Astrocyte (in vitro differentiated cells and primary cell): ENCODE measurements at regions not wholly inside any gene's neighbourhood (a gene's known extent, or its start where the extent isn't known, plus 50 kb on each side); places are given as distances from the start of the nearest gene placed in this dataset.

ENCODE experiments used
- DNase-seq: peaks from one replicate; pipeline ENCODE4 v3.0.0-alpha.2; 2010; ENCODE audit warnings: low read depth
- FAIRE-seq: peaks from 2 replicates; lab custom pipeline; 2011; peaks lifted over from hg19 to GRCh38; lab: Jason Lieb, UNC
- H2AFZ ChIP-seq: 2 replicates; pipeline ENCODE4 v1.6.0; 2012; ENCODE audit warnings: low read depth, low read length, inconsistent platforms
- H3K27ac ChIP-seq: 2 replicates; pipeline ENCODE4 v1.5.1; 2011; ENCODE audit warnings: low read depth, low read length, inconsistent platforms
- H3K27me3 ChIP-seq: 2 replicates; pipeline ENCODE4 v1.6.0; 2011; ENCODE audit warnings: low read length, inconsistent platforms; ENCODE audit not compliant: insufficient read depth
- H3K36me3 ChIP-seq: 2 replicates; pipeline ENCODE4 v1.5.1; 2011; ENCODE audit warnings: low read length, inconsistent platforms; ENCODE audit not compliant: insufficient read depth
- H3K4me1 ChIP-seq: 2 replicates; pipeline ENCODE4 v1.5.1; 2011; ENCODE audit warnings: low read length, inconsistent platforms; ENCODE audit not compliant: insufficient read depth
- H3K4me2 ChIP-seq: 2 replicates; pipeline ENCODE4 v1.6.0; 2012; ENCODE audit warnings: low read length, inconsistent platforms
- H3K4me3 ChIP-seq: 2 replicates; pipeline ENCODE4 v1.5.1; 2011; ENCODE audit warnings: low read depth, mild to moderate bottlenecking, low read length, inconsistent platforms; ENCODE audit not compliant: insufficient read depth
- H3K79me2 ChIP-seq: 2 replicates; pipeline ENCODE4 v1.6.0; 2012; ENCODE audit warnings: mild to moderate bottlenecking, low read length, inconsistent platforms; ENCODE audit not compliant: insufficient read depth
- H3K9ac ChIP-seq: 2 replicates; pipeline ENCODE4 v1.6.0; 2012; ENCODE audit warnings: mild to moderate bottlenecking, low read length, inconsistent platforms
- H3K9me3 ChIP-seq: 2 replicates; pipeline ENCODE4 v1.5.1; 2012; ENCODE audit warnings: low read depth, mild to moderate bottlenecking, low read length, inconsistent platforms; ENCODE audit not compliant: insufficient read depth
- H4K20me1 ChIP-seq: 2 replicates; pipeline ENCODE4 v1.6.0; 2012; ENCODE audit warnings: low read length, inconsistent platforms; ENCODE audit not compliant: insufficient read depth
- H3K27ac Mint-ChIP-seq: one replicate; pipeline ENCODE4 v1.8.0; 2021; ENCODE audit warnings: mild to moderate bottlenecking, mixed read lengths; ENCODE audit not compliant: unreplicated experiment
- H3K27me3 Mint-ChIP-seq: one replicate; pipeline ENCODE4 v1.8.0; 2021; ENCODE audit warnings: low read depth, mixed read lengths; ENCODE audit not compliant: unreplicated experiment
- H3K36me3 Mint-ChIP-seq: one replicate; pipeline ENCODE4 v1.8.0; 2021; ENCODE audit warnings: low read depth, mixed read lengths; ENCODE audit not compliant: unreplicated experiment
- H3K4me1 Mint-ChIP-seq: one replicate; pipeline ENCODE4 v1.8.0; 2021; ENCODE audit warnings: low read depth, mixed read lengths; ENCODE audit not compliant: unreplicated experiment
- H3K4me3 Mint-ChIP-seq: one replicate; pipeline ENCODE4 v1.8.0; 2021; ENCODE audit warnings: mild to moderate bottlenecking, moderate library complexity, mixed read lengths; ENCODE audit not compliant: unreplicated experiment
- H3K9me3 Mint-ChIP-seq: one replicate; pipeline ENCODE4 v1.8.0; 2021; ENCODE audit warnings: mild to moderate bottlenecking, mixed read lengths; ENCODE audit not compliant: unreplicated experiment
- EZH2 ChIP-seq: IDR thresholded peaks from 2 replicates; pipeline ENCODE4 v1.6.1; 2012; ENCODE audit warnings: mild to moderate bottlenecking, low read length, inconsistent platforms; ENCODE audit not compliant: insufficient read depth
- TF ChIP-seq, protein P1 (sequence below): IDR thresholded peaks from 2 replicates; pipeline ENCODE4 v1.5.1; 2011; ENCODE audit warnings: low read depth, mild to moderate bottlenecking, inconsistent platforms, low read length, moderate library complexity; ENCODE audit not compliant: insufficient read depth

- Histone ChIP-seq H3K4me2 (peak overlapping the region; percentile 58), H3K36me3 (no peaks in the 10 kb centered on the region), H3K27me3 (no peaks in the 10 kb centered on the region), H3K79me2 (no peaks in the 10 kb centered on the region), H3K4me1 (peaks cover 25% of the 10 kb centered on the region), H3K4me3 (no peak overlapping the region), H3K27ac (peak overlapping the region; percentile 63), H4K20me1 (no peaks in the 10 kb centered on the region), H2AFZ (no peak overlapping the region), H3K9ac (peak overlapping the region; percentile 44), H3K9me3 (no peaks in the 10 kb centered on the region)
- no peaks in the 10 kb centered on the region for H3K27me3 Mint-ChIP-seq
- TF ChIP-seq, protein P1, sequence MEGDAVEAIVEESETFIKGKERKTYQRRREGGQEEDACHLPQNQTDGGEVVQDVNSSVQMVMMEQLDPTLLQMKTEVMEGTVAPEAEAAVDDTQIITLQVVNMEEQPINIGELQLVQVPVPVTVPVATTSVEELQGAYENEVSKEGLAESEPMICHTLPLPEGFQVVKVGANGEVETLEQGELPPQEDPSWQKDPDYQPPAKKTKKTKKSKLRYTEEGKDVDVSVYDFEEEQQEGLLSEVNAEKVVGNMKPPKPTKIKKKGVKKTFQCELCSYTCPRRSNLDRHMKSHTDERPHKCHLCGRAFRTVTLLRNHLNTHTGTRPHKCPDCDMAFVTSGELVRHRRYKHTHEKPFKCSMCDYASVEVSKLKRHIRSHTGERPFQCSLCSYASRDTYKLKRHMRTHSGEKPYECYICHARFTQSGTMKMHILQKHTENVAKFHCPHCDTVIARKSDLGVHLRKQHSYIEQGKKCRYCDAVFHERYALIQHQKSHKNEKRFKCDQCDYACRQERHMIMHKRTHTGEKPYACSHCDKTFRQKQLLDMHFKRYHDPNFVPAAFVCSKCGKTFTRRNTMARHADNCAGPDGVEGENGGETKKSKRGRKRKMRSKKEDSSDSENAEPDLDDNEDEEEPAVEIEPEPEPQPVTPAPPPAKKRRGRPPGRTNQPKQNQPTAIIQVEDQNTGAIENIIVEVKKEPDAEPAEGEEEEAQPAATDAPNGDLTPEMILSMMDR: no peak
- no peak for TF ChIP-seq EZH2
- H3K36me3 Mint-ChIP-seq: no peaks in the 10 kb centered on the region
- peaks cover 43% of the 10 kb centered on the region for H3K4me1 Mint-ChIP-seq
- peak; percentile 72 for DNase-seq
- H3K4me3 Mint-ChIP-seq: no peak overlapping the region
- peak; percentile 86 for FAIRE-seq
- H3K27ac Mint-ChIP-seq: peak overlapping the region; percentile 86
- H3K9me3 Mint-ChIP-seq: no peaks in the 10 kb centered on the region
Measured at GRCh38 chr2:66862885-66863650, 428.1 kb downstream of the MEIS1 start.

GRCh38 chr2:66865161-66865560, 430.2 kb downstream of the MEIS1 start:
- no peaks in the 10 kb centered on the region for H3K9me3 ChIP-seq
- H3K4me3 ChIP-seq: no peak overlapping the region
- no peaks in the 10 kb centered on the region for H3K27me3 ChIP-seq
- peak overlapping the region; percentile 10 for H3K27ac Mint-ChIP-seq
- no peaks in the 10 kb centered on the region for H3K79me2 ChIP-seq
- H3K4me1 Mint-ChIP-seq: peaks cover 50% of the 10 kb centered on the region
- no peak overlapping the region for H3K27ac ChIP-seq
- H3K9ac ChIP-seq: no peak overlapping the region
- DNase-seq (no peak), FAIRE-seq (no peak)
- TF ChIP-seq EZH2: no peak
- TF ChIP-seq, protein P1: no peak
- no peaks in the 10 kb centered on the region for H3K27me3 Mint-ChIP-seq
- H3K36me3 ChIP-seq: no peaks in the 10 kb centered on the region
- no peak overlapping the region for H3K4me3 Mint-ChIP-seq
- no peak overlapping the region for H3K4me2 ChIP-seq
- H4K20me1 ChIP-seq: no peaks in the 10 kb centered on the region
- H2AFZ ChIP-seq: no peak overlapping the region
- H3K4me1 ChIP-seq: peaks cover 39% of the 10 kb centered on the region
- no peaks in the 10 kb centered on the region for H3K36me3 Mint-ChIP-seq
- no peaks in the 10 kb centered on the region for H3K9me3 Mint-ChIP-seq
